Loucy (cell line): ENCODE measurements at regions not wholly inside any gene's neighbourhood (a gene's known extent, or its start where the extent isn't known, plus 50 kb on each side); places are given as distances from the start of the nearest gene placed in this dataset.

Source experiments
- H2AFZ ChIP-seq: fragments of 200-600 bp; sonication (generic); 2 replicates; pipeline ENCODE4 v1.6.0; 2016; ENCODE audit warnings: antibody characterized with exemption, mild to moderate bottlenecking, low read length, moderate library complexity
- H3F3A ChIP-seq: fragments of 200-600 bp; 2 replicates; pipeline ENCODE4 v1.6.0; 2016; ENCODE audit warnings: antibody characterized with exemption, low read depth, mild to moderate bottlenecking
- H3K27me3 ChIP-seq: fragments of 200-600 bp; sonication (generic); 2 replicates; pipeline ENCODE4 v1.6.1; 2014; ENCODE audit warnings: low read length, mild to moderate bottlenecking; ENCODE audit not compliant: insufficient read depth, poor library complexity, severe bottlenecking
- H3K36me3 ChIP-seq: fragments of 200-600 bp; sonication (generic); 2 replicates; pipeline ENCODE4 v1.6.1; 2016; ENCODE audit warnings: low read length; ENCODE audit not compliant: insufficient read depth
- H3K4me1 ChIP-seq: fragments of 200-600 bp; sonication (generic); 2 replicates; pipeline ENCODE4 v1.5.1; 2014; ENCODE audit warnings: low read length, mild to moderate bottlenecking; ENCODE audit not compliant: insufficient read depth, poor library complexity, severe bottlenecking
- H3K4me2 ChIP-seq: fragments of 200-600 bp; sonication (generic); 2 replicates; pipeline ENCODE4 v1.6.0; 2014; ENCODE audit warnings: antibody characterized with exemption, low read length, low read depth, mild to moderate bottlenecking; ENCODE audit not compliant: poor library complexity, severe bottlenecking
- H3K4me3 ChIP-seq: fragments of 200-600 bp; sonication (generic); 2 replicates; pipeline ENCODE4 v1.5.1; 2014; ENCODE audit warnings: low read length, mild to moderate bottlenecking, mixed read lengths; ENCODE audit not compliant: poor library complexity, severe bottlenecking
- H3K79me2 ChIP-seq: fragments of 200-600 bp; sonication (generic); 2 replicates; pipeline ENCODE4 v1.6.1; 2014; ENCODE audit warnings: low read length; ENCODE audit not compliant: insufficient read depth
- H3K9ac ChIP-seq: fragments of 200-600 bp; sonication (generic); 2 replicates; pipeline ENCODE4 v1.6.0; 2014; ENCODE audit warnings: mild to moderate bottlenecking, low read depth, low read length, moderate library complexity; ENCODE audit not compliant: poor library complexity, severe bottlenecking
- H3K9me2 ChIP-seq: fragments of 200-600 bp; sonication (generic); replicated peaks from 2 replicates; pipeline ENCODE4 v1.6.1; 2016; ENCODE audit warnings: low read depth, low read length, mixed read lengths
- H3K9me3 ChIP-seq: fragments of 200-600 bp; sonication (generic); 2 replicates; pipeline ENCODE4 v1.6.1; 2014; ENCODE audit warnings: mild to moderate bottlenecking, antibody characterized with exemption, low read length, low read depth; ENCODE audit not compliant: insufficient read depth
- H4K20me1 ChIP-seq: fragments of 200-600 bp; sonication (generic); 2 replicates; pipeline ENCODE4 v1.6.0; 2014; ENCODE audit warnings: antibody characterized with exemption, low read length, mild to moderate bottlenecking; ENCODE audit not compliant: insufficient read depth, poor library complexity, severe bottlenecking
- EZH2phosphoT487 ChIP-seq: fragments of 200-600 bp; IDR thresholded peaks from 2 replicates; pipeline ENCODE4 v1.6.1; 2018; ENCODE audit warnings: antibody characterized with exemption, mild to moderate bottlenecking, moderate library complexity, borderline replicate concordance
- TF ChIP-seq, protein P1 (sequence below): fragments of 200-600 bp; sonication (generic); conservative IDR thresholded peaks from 2 replicates; pipeline ENCODE4 v1.5.1; 2014; ENCODE audit warnings: mild to moderate bottlenecking, antibody characterized with exemption, low read length

DNA sequence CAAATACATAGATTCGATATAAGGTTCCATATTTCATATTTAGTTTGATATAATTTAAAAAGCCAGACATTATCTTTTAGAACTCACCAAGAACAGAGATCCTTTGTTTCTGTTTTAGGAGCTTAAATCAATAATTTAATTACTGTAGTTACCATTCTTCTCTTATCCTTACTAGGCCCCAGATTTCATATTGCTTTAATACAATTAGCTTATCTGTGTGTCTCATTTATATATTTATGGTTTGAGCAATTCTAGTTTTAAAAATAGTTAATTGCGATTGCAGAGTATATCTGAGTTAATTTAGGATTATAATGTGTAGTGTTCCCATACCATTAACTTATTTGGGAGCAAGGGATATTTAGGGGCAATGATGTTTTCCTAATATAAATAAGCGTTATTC lies 558.8 kb upstream of the ZNF804A start:
- H3K79me2 ChIP-seq: no peaks in the 10 kb centered on the region
- no peak overlapping the region for H3K9ac ChIP-seq
- no peaks in the 10 kb centered on the region for H3K27me3 ChIP-seq
- H4K20me1 ChIP-seq: no peaks in the 10 kb centered on the region
- no peaks in the 10 kb centered on the region for H3K9me2 ChIP-seq
- H2AFZ ChIP-seq: no peak overlapping the region
- no peaks in the 10 kb centered on the region for H3K9me3 ChIP-seq
- no peak overlapping the region for H3K4me3 ChIP-seq
- H3K36me3 ChIP-seq: no peaks in the 10 kb centered on the region
- TF ChIP-seq, protein P1, sequence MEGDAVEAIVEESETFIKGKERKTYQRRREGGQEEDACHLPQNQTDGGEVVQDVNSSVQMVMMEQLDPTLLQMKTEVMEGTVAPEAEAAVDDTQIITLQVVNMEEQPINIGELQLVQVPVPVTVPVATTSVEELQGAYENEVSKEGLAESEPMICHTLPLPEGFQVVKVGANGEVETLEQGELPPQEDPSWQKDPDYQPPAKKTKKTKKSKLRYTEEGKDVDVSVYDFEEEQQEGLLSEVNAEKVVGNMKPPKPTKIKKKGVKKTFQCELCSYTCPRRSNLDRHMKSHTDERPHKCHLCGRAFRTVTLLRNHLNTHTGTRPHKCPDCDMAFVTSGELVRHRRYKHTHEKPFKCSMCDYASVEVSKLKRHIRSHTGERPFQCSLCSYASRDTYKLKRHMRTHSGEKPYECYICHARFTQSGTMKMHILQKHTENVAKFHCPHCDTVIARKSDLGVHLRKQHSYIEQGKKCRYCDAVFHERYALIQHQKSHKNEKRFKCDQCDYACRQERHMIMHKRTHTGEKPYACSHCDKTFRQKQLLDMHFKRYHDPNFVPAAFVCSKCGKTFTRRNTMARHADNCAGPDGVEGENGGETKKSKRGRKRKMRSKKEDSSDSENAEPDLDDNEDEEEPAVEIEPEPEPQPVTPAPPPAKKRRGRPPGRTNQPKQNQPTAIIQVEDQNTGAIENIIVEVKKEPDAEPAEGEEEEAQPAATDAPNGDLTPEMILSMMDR: no peak
- TF ChIP-seq EZH2phosphoT487: no peak
- H3K4me1 ChIP-seq: no peaks in the 10 kb centered on the region
- H3F3A ChIP-seq: no peaks in the 10 kb centered on the region
- no peak overlapping the region for H3K4me2 ChIP-seq

DNA sequence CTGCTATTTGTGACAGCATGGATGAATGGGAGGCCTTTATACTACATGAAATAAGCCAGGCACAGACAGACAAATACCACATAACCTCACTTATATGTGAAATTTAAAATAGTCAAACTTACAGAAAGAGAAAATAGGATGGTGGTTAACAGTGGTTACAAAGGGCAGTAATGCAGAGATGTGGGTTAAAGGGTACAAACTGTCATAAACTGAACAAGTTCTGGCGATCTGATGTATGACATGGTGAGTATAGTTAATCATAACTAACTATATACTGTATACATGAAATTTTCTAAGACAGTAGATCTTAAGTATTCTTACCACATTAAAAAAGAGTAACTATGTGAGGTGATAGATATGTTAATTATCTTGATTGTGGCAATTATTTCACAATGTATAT lies 558.1 kb upstream of the ZNF804A start:
- H4K20me1 ChIP-seq: no peaks in the 10 kb centered on the region
- H3K9me2 ChIP-seq: no peaks in the 10 kb centered on the region

DNA sequence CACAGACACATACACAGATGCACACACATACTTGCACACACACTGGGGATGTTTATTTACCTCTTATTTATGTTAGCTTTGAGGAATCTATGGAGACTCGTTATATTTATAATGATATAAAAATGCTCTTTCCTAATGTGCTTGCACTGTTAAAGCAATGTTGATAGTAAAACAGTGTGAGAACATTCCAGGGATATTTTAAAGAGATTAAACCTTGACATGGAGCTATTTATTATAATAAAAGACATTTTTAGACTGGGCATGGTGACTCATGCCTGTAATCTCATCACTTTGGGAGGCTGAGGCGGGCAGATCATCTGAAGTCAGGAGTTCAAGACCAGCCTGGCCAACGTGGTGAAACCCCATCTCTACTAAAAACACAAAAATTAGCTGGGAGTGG lies 557.3 kb upstream of the ZNF804A start:
- Histone ChIP-seq H3K9ac (no peak overlapping the region), H3K4me2 (no peak overlapping the region), H3K4me3 (no peak overlapping the region), H3K9me3 (no peaks in the 10 kb centered on the region), H3K4me1 (no peaks in the 10 kb centered on the region), H4K20me1 (no peaks in the 10 kb centered on the region), H3F3A (no peaks in the 10 kb centered on the region), H3K79me2 (no peaks in the 10 kb centered on the region), H3K36me3 (no peaks in the 10 kb centered on the region), H3K27me3 (no peaks in the 10 kb centered on the region), H3K9me2 (no peaks in the 10 kb centered on the region), H2AFZ (no peak overlapping the region)
- TF ChIP-seq EZH2phosphoT487: no peak
- TF ChIP-seq, protein P1: no peak

More for the DNA sequence above, 558.1 kb upstream of the ZNF804A start:
- H3K4me1 ChIP-seq: no peaks in the 10 kb centered on the region
- TF ChIP-seq, protein P1: no peak
- no peak overlapping the region for H2AFZ ChIP-seq
- H3K9me3 ChIP-seq: no peaks in the 10 kb centered on the region
- H3K9ac ChIP-seq: no peak overlapping the region
- no peaks in the 10 kb centered on the region for H3F3A ChIP-seq
- no peak overlapping the region for H3K4me2 ChIP-seq
- H3K4me3 ChIP-seq: no peak overlapping the region
- no peaks in the 10 kb centered on the region for H3K79me2 ChIP-seq
- no peaks in the 10 kb centered on the region for H3K36me3 ChIP-seq
- no peaks in the 10 kb centered on the region for H3K27me3 ChIP-seq
